ENCODE measurements at regions not wholly inside any gene's neighbourhood (a gene's known extent, or its start where the extent isn't known, plus 50 kb on each side); places are given as distances from the start of the nearest gene placed in this dataset.
"Not testable (repeated sequence)": the region's sequence is repeated elsewhere in the genome, so short reads cannot be mapped to it uniquely, and the experiment has no call there.

- DNase-seq (ENCODE audit: low spot score), result no peak
Measured at GRCh38 chr10:8173243-8173865, 118.9 kb downstream of the GATA3 start.

GRCh38 chr10:8173866-8174243 lies 119.4 kb downstream of the GATA3 start:
- DNase-seq (ENCODE audit: low spot score), result no peak

DNA sequence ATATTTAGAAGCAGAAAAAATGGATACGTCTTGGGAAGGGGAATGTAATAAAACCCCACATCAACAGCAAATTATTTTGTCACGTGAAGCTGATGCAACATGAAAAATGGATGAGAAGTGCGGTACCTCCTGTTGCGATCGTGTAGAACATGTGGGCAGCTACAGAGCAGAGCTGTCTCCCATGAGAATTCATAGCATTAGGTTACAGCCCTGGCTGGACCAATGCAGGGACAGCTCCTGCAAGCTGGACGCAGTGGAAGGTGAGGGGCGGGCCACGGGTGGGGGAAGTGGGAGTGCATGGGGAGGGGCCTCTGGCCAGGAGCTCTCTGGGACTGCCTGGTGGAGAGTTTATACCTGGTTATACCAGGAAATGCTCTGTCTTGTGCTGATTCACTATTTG lies 120.3 kb downstream of the GATA3 start:
- DNase-seq (ENCODE audit: low spot score), result no peak

DNA sequence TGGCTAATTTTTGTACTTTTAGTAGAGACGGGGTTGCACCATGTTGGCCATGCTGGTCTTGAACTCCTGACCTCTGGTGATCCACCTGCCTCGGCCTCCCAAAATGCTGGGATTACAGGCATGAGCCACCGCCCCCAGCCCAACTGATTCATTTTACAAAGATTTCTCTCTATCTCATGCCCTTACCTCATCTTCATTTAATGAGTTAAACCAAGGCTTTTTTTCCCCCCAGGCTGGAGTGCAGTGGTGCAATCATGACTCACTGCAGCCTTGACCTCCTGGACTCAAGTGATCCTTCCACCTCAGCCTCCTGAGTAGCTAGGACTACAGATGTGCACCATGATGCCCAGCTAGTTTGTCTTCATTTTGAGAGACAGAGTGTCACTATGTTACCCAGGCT lies 123.0 kb downstream of the GATA3 start:
- DNase-seq (ENCODE audit: low spot score), result not testable (repeated sequence)

DNA sequence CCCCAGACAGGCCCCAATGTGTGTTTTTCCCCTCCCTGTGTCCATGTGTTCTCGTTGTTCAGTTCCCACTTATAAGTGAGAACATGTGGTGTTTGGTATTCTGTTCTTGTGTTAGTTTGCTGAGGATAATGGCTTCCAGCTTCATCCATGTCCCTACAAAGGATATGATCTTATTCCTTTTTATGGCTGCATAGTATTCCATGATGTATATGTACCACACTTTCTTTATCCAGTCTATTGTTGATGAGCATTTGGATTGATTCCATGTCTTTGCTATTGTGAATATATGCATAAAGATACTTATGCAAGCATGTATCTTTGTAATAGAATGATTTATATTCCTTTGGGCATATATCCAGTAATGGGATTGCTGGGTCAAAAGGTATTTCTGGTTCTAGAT lies 125.3 kb downstream of the GATA3 start:
- not testable (repeated sequence) for DNase-seq (ENCODE audit: low spot score)

DNA sequence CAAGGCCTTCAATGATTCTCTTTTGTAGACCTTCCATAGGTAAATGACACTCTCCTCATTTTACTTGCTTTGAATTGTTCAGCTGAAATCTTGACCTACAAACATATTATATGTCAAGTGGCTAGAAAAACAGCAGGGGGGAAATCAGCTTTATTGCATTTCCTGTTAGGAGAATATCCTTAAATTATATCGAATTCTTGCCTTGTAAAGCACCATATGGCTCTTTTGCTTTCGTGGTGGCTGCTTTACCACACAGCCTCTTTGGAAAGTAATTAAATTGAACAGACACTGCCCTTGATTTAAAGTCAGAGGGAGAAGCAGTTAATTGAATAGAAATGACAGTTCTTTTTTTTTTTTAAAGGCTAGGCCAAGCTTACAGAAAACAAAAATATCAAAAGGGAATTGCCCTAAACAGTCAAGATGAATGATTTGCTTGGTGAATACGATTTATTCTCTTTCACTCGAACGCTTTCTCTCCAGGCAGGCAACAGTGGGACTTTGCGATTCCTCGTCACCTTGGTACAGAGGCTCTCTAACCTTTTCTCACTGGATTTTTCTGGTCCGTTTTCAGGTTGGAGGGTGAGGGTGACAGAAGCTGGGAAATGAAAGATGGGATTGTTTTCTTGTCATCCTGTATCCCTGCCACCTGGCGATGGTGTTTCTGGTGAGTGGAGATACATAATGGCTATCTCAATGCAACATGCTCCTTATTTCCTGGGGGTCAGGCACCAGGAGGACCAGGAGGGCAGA lies 126.0 kb downstream of the GATA3 start:
- no peak for DNase-seq (ENCODE audit: low spot score)

DNA sequence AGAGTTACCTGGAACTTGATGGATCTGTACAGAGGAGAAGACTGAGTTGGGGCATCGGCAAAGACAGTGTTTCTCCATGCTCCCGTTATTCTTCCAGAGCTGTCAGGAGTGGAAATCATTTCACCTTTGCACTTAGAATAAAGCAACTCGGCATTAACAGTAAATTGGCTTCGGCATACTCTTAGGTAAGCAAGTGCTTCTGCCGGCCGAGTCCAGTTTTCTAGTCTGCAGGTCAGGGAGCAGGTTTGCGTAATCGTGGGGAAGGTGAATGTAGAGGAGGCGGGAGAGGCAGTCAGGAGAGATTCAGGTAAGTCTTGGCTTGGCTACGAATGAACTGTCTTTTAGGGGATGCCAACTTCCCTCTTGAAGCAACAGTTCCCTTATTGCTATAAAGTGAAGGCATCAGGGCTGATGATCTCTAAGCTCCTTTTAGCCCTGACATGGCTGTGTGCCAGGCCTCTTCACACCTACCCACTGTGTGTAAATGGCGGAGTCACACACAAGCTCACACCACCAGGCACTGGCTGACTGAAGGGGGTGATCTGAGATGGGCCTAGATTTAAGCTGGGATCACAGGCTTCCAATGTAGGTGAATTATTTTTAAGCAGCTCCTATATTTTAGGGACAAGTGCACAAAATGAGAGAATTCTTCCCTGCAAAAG lies 127.1 kb downstream of the GATA3 start:
- no peak for DNase-seq (ENCODE audit: low spot score)

- DNase-seq (ENCODE audit: low spot score), result no peak
Measured at GRCh38 chr10:8182806-8183205, 128.3 kb downstream of the GATA3 start.

GRCh38 chr10:8183241-8183704 lies 128.8 kb downstream of the GATA3 start:
- DNase-seq (ENCODE audit: low spot score), result no peak

DNA sequence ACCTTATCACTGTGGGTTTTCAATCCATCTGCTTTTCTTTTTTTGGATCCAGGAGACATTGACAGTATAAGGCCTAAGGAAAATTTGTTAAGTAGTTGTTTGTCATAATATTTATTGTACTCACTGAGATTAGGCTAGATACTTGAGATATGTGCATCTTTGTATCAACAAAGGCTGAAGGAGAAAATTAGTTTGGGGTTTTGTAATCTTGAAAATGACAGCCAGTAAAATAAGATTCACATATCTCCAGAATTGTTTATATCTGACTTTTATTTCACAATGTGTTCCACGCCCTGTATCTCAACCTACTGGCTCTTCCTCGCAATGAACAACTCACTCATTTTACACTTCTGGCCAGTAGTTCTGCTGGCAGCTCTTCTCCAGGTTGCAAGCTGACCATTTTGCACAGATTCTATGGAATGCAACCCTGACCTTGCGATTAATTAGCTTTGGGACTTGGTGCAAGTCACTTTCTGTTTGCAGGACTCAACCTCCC lies 132.7 kb downstream of the GATA3 start:
- DNase-seq (ENCODE audit: low spot score), result no peak

DNA sequence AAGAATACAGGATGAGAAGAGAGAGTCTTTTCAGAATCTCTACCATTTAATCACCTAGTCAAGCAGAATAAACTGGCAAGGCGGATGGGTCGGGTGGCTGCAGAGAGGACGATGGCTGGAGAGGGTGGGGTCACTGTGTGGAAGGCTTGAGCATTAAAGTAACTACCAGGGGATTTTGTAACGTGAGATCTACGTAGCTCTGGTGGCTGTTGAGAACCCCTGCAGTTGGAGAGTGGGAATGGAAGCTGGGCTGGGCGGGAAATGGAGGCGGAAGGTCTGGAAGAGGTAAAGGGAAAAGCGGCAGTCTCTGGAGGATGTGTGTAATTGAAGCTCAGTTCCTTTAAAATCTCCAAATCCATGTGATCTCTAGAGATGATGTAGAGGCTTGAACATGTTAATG lies 135.0 kb downstream of the GATA3 start:
- DNase-seq (ENCODE audit: low spot score), result no peak

GRCh38 chr10:8192301-8192700 lies 137.8 kb downstream of the GATA3 start:
- DNase-seq (ENCODE audit: low spot score), result no peak

- no peak for DNase-seq (ENCODE audit: low spot score)
Measured at GRCh38 chr10:8193546-8193945, 139.1 kb downstream of the GATA3 start.

- no peak for DNase-seq (ENCODE audit: low spot score)
Measured at GRCh38 chr10:8194050-8194449, 139.6 kb downstream of the GATA3 start.

DNA sequence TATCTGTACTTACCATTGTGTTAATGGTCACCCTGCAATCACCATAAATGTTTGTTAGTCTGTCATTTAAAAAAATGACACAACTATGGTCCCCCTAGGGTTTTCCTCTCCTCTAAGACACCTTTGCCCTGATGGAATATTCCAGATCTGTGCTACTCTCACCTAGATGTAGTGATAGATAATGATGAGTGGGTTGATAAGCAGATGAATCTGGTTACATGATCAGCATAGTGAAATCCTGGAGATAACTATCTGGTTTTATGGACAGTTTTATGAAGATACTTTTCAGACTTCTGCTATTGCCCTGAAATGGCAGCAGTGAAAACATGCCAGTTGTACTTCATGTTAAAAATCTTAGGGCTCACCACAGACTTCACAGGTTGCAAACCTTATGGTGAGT lies 152.4 kb downstream of the GATA3 start:
- DNase-seq (ENCODE audit: low spot score), result no peak

GRCh38 chr10:8211631-8212030 lies 157.1 kb downstream of the GATA3 start:
- no peak for DNase-seq (ENCODE audit: low spot score)

DNA sequence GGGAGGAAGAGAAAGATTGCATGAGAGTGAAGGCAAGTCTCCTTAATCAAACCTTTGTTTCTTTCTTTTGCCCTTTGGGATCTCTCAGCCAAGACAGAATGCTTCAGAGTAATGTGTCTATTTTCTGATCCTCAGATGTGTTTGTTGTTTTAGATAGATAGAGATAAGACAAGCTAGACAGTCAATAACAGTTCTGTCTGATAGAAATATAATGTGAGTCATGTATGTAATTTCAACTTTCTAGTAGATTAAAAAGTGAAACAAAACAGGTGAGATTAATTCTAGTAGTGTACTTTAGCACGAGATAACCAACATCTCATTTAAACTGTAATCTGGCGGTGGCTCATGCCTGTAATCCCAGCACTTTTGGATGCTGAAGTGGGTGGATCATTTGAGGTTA lies 159.2 kb downstream of the GATA3 start:
- DNase-seq (ENCODE audit: low spot score), result no peak

GRCh38 chr10:8214587-8214986 lies 160.1 kb downstream of the GATA3 start:
- no peak for DNase-seq (ENCODE audit: low spot score)

- no peak for DNase-seq (ENCODE audit: low spot score)
Measured at GRCh38 chr10:8216893-8217292, 162.4 kb downstream of the GATA3 start.

DNA sequence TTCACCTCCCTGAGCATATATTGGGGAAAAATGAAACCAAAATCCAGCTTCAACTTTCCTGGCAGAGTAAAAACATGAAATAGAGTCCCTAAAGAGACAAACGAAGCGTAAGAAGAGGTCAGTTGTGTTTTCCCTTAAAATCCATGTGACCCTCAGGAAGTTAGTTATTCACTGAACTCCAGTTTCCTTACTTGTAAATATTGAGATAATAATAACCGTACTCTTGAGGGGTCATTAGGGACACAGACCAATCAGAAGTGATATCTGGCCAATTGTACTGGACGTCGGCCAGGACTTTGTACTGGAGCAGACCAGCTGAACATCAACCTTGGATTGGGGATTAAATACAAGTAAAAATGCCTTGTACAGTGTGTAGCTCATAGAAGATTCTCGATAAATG lies 167.0 kb downstream of the GATA3 start:
- DNase-seq (ENCODE audit: low spot score), result no peak

DNA sequence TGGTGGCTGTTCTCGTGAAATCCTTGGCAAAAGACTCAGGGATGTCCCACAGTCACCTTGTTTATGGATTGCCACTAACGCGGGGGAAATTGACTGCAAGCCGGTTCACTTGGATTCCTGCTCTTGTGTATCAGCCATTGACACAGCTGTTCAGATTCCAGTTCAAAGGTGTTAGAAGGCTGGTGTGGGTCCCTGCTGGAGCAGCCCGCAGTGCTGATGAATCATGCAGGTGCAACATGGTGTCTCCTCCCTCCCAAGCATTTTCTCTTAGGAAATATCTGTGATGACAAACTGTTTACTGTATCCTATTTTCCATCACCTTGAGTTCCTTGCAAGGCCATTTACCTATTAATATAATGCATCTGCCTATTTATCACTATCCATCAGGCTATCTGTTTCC lies 170.1 kb downstream of the GATA3 start:
- no peak for DNase-seq (ENCODE audit: low spot score)

DNA sequence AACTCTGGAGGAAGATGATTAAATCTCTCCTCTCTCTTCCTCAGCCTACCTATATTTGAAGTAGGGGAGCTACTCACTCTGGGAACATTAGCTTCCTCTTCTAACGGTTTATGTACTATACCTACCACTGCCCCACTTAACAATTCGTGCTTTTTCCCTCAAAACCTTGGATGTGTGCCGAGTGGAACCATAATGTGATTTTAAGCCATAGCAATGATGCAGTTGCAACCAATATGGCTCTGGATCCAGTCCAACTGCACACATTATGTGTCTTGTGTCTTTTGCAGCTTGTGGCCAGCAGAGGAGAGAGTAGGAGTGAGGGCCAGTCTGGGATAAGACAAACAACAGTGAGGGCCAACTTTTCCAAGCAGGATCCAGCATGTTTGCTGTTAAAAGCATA lies 170.7 kb downstream of the GATA3 start:
- DNase-seq (ENCODE audit: low spot score), result no peak

DNA sequence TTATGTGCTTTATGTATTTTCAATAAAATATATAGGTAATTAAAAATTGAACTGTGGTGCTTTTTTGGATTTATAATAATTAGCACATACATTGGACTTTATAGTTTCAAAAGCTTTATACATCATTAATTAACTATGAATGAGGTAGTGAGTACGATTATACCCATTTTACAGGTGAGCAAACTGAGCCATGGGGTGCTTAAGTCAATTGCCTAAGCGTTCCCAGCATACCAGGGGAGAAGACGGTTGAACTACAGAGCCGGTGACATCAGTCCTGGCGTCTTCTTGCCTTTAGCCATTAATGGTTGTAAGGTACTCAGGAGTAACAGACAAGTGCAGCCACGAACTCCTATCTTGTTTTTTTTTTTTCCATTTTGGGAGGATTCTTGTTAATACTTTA lies 172.8 kb downstream of the GATA3 start:
- no peak for DNase-seq (ENCODE audit: low spot score)

Measured in SW480 (cell line).